Hematopoietic multipotent progenitor cell treated with erythropoietin and hydrocortisone succinate and interleukin-3 and kit ligand, for 15 days (in vitro differentiated cells): ENCODE measurements at regions not wholly inside any gene's neighbourhood (a gene's known extent, or its start where the extent isn't known, plus 50 kb on each side); places are given as distances from the start of the nearest gene placed in this dataset.
"Not testable (repeated sequence)": the region's sequence is repeated elsewhere in the genome, so short reads cannot be mapped to it uniquely, and the experiment has no call there.

Experiments used
- DNase-seq: peaks from one replicate; pipeline ENCODE4 v3.0.0-alpha.2; 2015; ENCODE audit warnings: low spot score

GRCh38 chr21:35316456-35316855, 267.4 kb upstream of the RUNX1 start:
- no peak for DNase-seq

GRCh38 chr21:35314857-35315582, 265.9 kb upstream of the RUNX1 start:
- DNase-seq = no peak

- DNase-seq = no peak
These were observed 262.9 kb upstream of the RUNX1 start for GRCh38 chr21:35311985-35312384.

- DNase-seq = no peak
These were observed 260.2 kb upstream of the RUNX1 start for GRCh38 chr21:35309316-35309715.

- no peak for DNase-seq
These were observed 254.0 kb upstream of the RUNX1 start for GRCh38 chr21:35303085-35303484.

GRCh38 chr21:35298757-35299156, 249.7 kb upstream of the RUNX1 start:
- no peak for DNase-seq

- no peak for DNase-seq
These were observed 248.6 kb upstream of the RUNX1 start for GRCh38 chr21:35297665-35298064.

GRCh38 chr21:35294231-35294898, 245.3 kb upstream of the RUNX1 start:
- DNase-seq = no peak

GRCh38 chr21:35291973-35292627, 243.0 kb upstream of the RUNX1 start:
- no peak for DNase-seq

GRCh38 chr21:35291034-35291433, 241.9 kb upstream of the RUNX1 start:
- DNase-seq = no peak

GRCh38 chr21:35288238-35288637, 239.1 kb upstream of the RUNX1 start:
- no peak for DNase-seq

- DNase-seq = no peak
These were observed 235.1 kb upstream of the RUNX1 start for GRCh38 chr21:35284199-35284598.

- DNase-seq = no peak
These were observed 233.8 kb upstream of the RUNX1 start for GRCh38 chr21:35282944-35283343.

GRCh38 chr21:35281956-35282355, 232.9 kb upstream of the RUNX1 start:
- DNase-seq = no peak

- DNase-seq = no peak
These were observed 231.1 kb upstream of the RUNX1 start for GRCh38 chr21:35280231-35280630.

- no peak for DNase-seq
These were observed 226.7 kb upstream of the RUNX1 start for GRCh38 chr21:35275776-35276175.

GRCh38 chr21:35274923-35275322, 225.8 kb upstream of the RUNX1 start:
- no peak for DNase-seq

GRCh38 chr21:35274090-35274489, 225.0 kb upstream of the RUNX1 start:
- no peak for DNase-seq

- DNase-seq = no peak
These were observed 224.2 kb upstream of the RUNX1 start for GRCh38 chr21:35273333-35273732.

GRCh38 chr21:35271344-35272118, 222.4 kb upstream of the RUNX1 start:
- not testable (repeated sequence) for DNase-seq

GRCh38 chr21:35268817-35269216, 219.7 kb upstream of the RUNX1 start:
- no peak for DNase-seq

- DNase-seq = no peak
These were observed 219.2 kb upstream of the RUNX1 start for GRCh38 chr21:35268261-35268660.

GRCh38 chr21:35266546-35266945, 217.4 kb upstream of the RUNX1 start:
- DNase-seq = no peak
